Vagina (tissue), 2 donors: ENCODE measurements at regions not wholly inside any gene's neighbourhood (a gene's known extent, or its start where the extent isn't known, plus 50 kb on each side); places are given as distances from the start of the nearest gene placed in this dataset.

Experiments used
- CTCF ChIP-seq, 3 experiments: fragments of 450-650 bp in 2 of 3; fragments of 200-600 bp in 1 of 3; sonication (generic) in 1 of 3; IDR thresholded peaks; one replicate each; pipeline ENCODE4 v1.5.1; 2017 to 2019; ENCODE audit warnings: antibody characterized with exemption in 3 of 3, mild to moderate bottlenecking in 2 of 3, moderate library complexity in 2 of 3
- POLR2A ChIP-seq, 2 donors: fragments of 450-650 bp; IDR thresholded peaks; one replicate each; pipeline ENCODE4 v1.6.1; 2017; ENCODE audit warnings: antibody characterized with exemption in 2 of 2, mild to moderate bottlenecking in 2 of 2, moderate library complexity in 2 of 2

GRCh38 chr1:60483509-60483908 lies 409.9 kb upstream of the C1orf87 start:
- TF ChIP-seq CTCF (IDR thresholded peaks at IDR 0.05) (no peak), POLR2A (IDR thresholded peaks at IDR 0.05) (no peak)
